A549 (cell line): ENCODE measurements at regions not wholly inside any gene's neighbourhood (a gene's known extent, or its start where the extent isn't known, plus 50 kb on each side); places are given as distances from the start of the nearest gene placed in this dataset.

Experiments
- ATAC-seq, 2 experiments: fragments of 200-7000 bp in 1 of 2; fragments of >200 bp in 1 of 2; cut with Nextera tagmentation in 1 of 2; cut with Tn5 transposase in 1 of 2; 3 replicates each; pipeline versions ENCODE4 v1.8.0 to v1.9.1; 2018 to 2020; ENCODE audit warnings: mild to moderate bottlenecking in 1 of 2, moderate library complexity in 1 of 2
- CTCF ChIA-PET: fragments of 300-600 bp; sonication (Branson Sonifier 250); formaldehyde crosslinking; extraction: SDS; loops from one replicate; lab custom pipeline; 2021; ENCODE audit warnings: antibody characterized with exemption, inconsistent platforms; lab: Yijun Ruan, JAX
- POLR2A ChIA-PET: fragments of 350-600 bp; formaldehyde crosslinking; extraction: SDS; loops from one replicate; lab custom pipeline; 2021; ENCODE audit warnings: antibody characterized with exemption, inconsistent platforms; lab: Yijun Ruan, JAX
- DNase-seq, 2 experiments: peaks; one replicate each; pipeline versions ENCODE4 v3.0.0 to v3.0.0-alpha.2; 2011 to 2016; ENCODE audit warnings: low read depth in 1 of 2, low spot score in 1 of 2
- FAIRE-seq: peaks from 2 replicates; lab custom pipeline; 2011; peaks lifted over from hg19 to GRCh38; lab: Jason Lieb, UNC
- H3K27ac ChIP-seq, 2 experiments: fragments of >200 bp; sonication (Bioruptor Twin); formaldehyde crosslinking; 3 replicates each; pipeline ENCODE4 v1.5.1; 2016 to 2017
- H3K4me1 ChIP-seq: fragments of >200 bp; sonication (Bioruptor Twin); formaldehyde crosslinking; 3 replicates; pipeline ENCODE4 v1.6.1; 2016
- H3K4me2 ChIP-seq: fragments of >200 bp; sonication (Bioruptor Twin); formaldehyde crosslinking; 3 replicates; pipeline ENCODE4 v1.6.1; 2016
- H3K4me3 ChIP-seq: fragments of >200 bp; sonication (Bioruptor Twin); formaldehyde crosslinking; 3 replicates; pipeline ENCODE4 v1.5.1; 2016
- H3K9me3 ChIP-seq: fragments of >200 bp; sonication (Bioruptor Twin); formaldehyde crosslinking; 3 replicates; pipeline ENCODE4 v1.6.1; 2016
- BHLHE40 ChIP-seq: IDR thresholded peaks from 2 replicates; pipeline ENCODE4 v1.6.1; 2012; ENCODE audit warnings: low read depth, low read length, inconsistent platforms
- CBX2 ChIP-seq: fragments of 200-600 bp; sonication (generic); IDR thresholded peaks from 2 replicates; pipeline ENCODE4 v1.6.1; 2016; ENCODE audit warnings: low read depth, mild to moderate bottlenecking, borderline replicate concordance
- CBX8 ChIP-seq: fragments of 200-600 bp; sonication (generic); IDR thresholded peaks from 2 replicates; pipeline ENCODE4 v1.6.1; 2016
- CEBPB ChIP-seq, 2 experiments: fragments of >200 bp in 1 of 2; sonication (Bioruptor Twin) in 1 of 2; formaldehyde crosslinking in 1 of 2; IDR thresholded peaks; 2 replicates each; pipeline ENCODE4 v1.6.1; 2012 to 2016
- CHD4 ChIP-seq: fragments of 200-600 bp; sonication (generic); IDR thresholded peaks from 2 replicates; pipeline ENCODE4 v1.6.1; 2016; ENCODE audit warnings: antibody characterized with exemption, mild to moderate bottlenecking, borderline replicate concordance
- E2F6 ChIP-seq: IDR thresholded peaks from 2 replicates; pipeline ENCODE4 v1.6.1; 2012; ENCODE audit warnings: low read depth, borderline replicate concordance
- EHF ChIP-seq: fragments of 250-450 bp; sonication (Bioruptor Pico); IDR thresholded peaks from 2 replicates; pipeline ENCODE4 v1.5.0; 2020; ENCODE audit warnings: mild to moderate bottlenecking
- ESRRA ChIP-seq: fragments of 150-350 bp; IDR thresholded peaks from 2 replicates; pipeline ENCODE4 v1.6.1; 2014; ENCODE audit warnings: mild to moderate bottlenecking, low read length, borderline replicate concordance
- FOSL2 ChIP-seq, 2 experiments: fragments of 450-650 bp in 1 of 2; fragments of >200 bp in 1 of 2; sonication (Bioruptor Twin) in 1 of 2; formaldehyde crosslinking; IDR thresholded peaks; 2 replicates each; pipeline versions ENCODE4 v1.5.0 to v1.6.1; 2016 to 2020; ENCODE audit warnings: mild to moderate bottlenecking in 1 of 2, moderate library complexity in 1 of 2
- FOXS1 ChIP-seq: fragments of 250-450 bp; sonication (Bioruptor Pico); IDR thresholded peaks from 2 replicates; pipeline ENCODE4 v1.5.0; 2020; ENCODE audit warnings: mild to moderate bottlenecking, moderate library complexity
- HEYL ChIP-seq: fragments of 250-450 bp; sonication (Bioruptor Pico); IDR thresholded peaks from 2 replicates; pipeline ENCODE4 v1.8.0; 2021; ENCODE audit warnings: mild to moderate bottlenecking, moderate library complexity
- HOXB5 ChIP-seq: fragments of 250-450 bp; sonication (Bioruptor Pico); IDR thresholded peaks from 2 replicates; pipeline ENCODE4 v1.5.0; 2020; ENCODE audit warnings: mild to moderate bottlenecking, moderate library complexity
- JUNB ChIP-seq: fragments of >200 bp; sonication (Bioruptor Twin); formaldehyde crosslinking; IDR thresholded peaks from 2 replicates; pipeline ENCODE4 v1.6.1; 2016
- KDM1A ChIP-seq: fragments of 200-600 bp; sonication (generic); IDR thresholded peaks from 2 replicates; pipeline ENCODE4 v1.6.1; 2016; ENCODE audit warnings: low read depth, mild to moderate bottlenecking
- KDM5A ChIP-seq: fragments of 200-600 bp; sonication (generic); IDR thresholded peaks from 2 replicates; pipeline ENCODE4 v1.6.1; 2016; ENCODE audit warnings: antibody characterized with exemption, mild to moderate bottlenecking
- MAX ChIP-seq: IDR thresholded peaks from 2 replicates; pipeline ENCODE4 v1.6.1; 2012
- MAZ ChIP-seq: fragments of 150-350 bp; IDR thresholded peaks from 2 replicates; pipeline ENCODE4 v1.6.1; 2014; ENCODE audit warnings: antibody characterized with exemption, low read depth, low read length, borderline replicate concordance
- MYC ChIP-seq: IDR thresholded peaks from 2 replicates; pipeline ENCODE4 v1.6.1; 2012; ENCODE audit warnings: mild to moderate bottlenecking, inconsistent platforms, low read length, improper control_type of control experiment, borderline replicate concordance
- NFE2L2 ChIP-seq: fragments of 150-350 bp; conservative IDR thresholded peaks from 2 replicates; pipeline ENCODE4 v1.6.1; 2014; ENCODE audit warnings: low read length
- NR3C1 ChIP-seq: fragments of >200 bp; sonication (Bioruptor Twin); formaldehyde crosslinking; IDR thresholded peaks from 3 replicates; pipeline ENCODE4 v1.6.1; 2017
- RAD21 ChIP-seq, 2 experiments: fragments of >200 bp in 1 of 2; sonication (Bioruptor Twin) in 1 of 2; formaldehyde crosslinking in 1 of 2; IDR thresholded peaks in 1 of 2; conservative IDR thresholded peaks in 1 of 2; 2 replicates in 1 of 2; 3 replicates in 1 of 2; pipeline ENCODE4 v1.6.1; 2012 to 2018; ENCODE audit warnings: inconsistent platforms in 1 of 2
- RCOR1 ChIP-seq: fragments of 150-350 bp; IDR thresholded peaks from 2 replicates; pipeline ENCODE4 v1.6.1; 2014; ENCODE audit warnings: antibody characterized with exemption, low read length, low read depth
- RFX5 ChIP-seq: fragments of 450-650 bp; IDR thresholded peaks from 2 replicates; pipeline ENCODE4 v1.7.1; 2014; ENCODE audit warnings: antibody characterized with exemption, mild to moderate bottlenecking, moderate library complexity
- USF2 ChIP-seq: fragments of 450-650 bp; IDR thresholded peaks from 2 replicates; pipeline ENCODE4 v1.6.1; 2014; ENCODE audit warnings: antibody characterized with exemption
- ZNF302 ChIP-seq: fragments of 250-450 bp; sonication (Bioruptor Pico); IDR thresholded peaks from 2 replicates; pipeline ENCODE4 v1.9.0; 2021; ENCODE audit warnings: inconsistent platforms, mild to moderate bottlenecking, moderate library complexity
- WGBS: methylation state at CpG from one replicate; pipeline ENCODE4 v1.1.6; 2017; ENCODE audit errors: missing lambda C conversion rate; 5-methylcytosine and 5-hydroxymethylcytosine counted together

GRCh38 chr5:56461584-56461983 is 228.5 kb upstream of the ANKRD55 start:
- ATAC-seq (no peak), DNase-seq (no peak), FAIRE-seq (no peak)
- Histone ChIP-seq H3K4me3 (no peak overlapping the region), H3K4me1 (peaks cover 34% of the 10 kb centered on the region), H3K4me2 (no peak overlapping the region; the same call in 2 of the 3 replicates), H3K9me3 (no peaks in the 10 kb centered on the region), H3K27ac (no peak overlapping the region)
- ChIA-PET CTCF (interaction anchor here (0.6 kb wide), 1 partner anchor 303 kb away, joined by 3 read pairs; no protein-coding TSS in a partner anchor), POLR2A (no interaction called here)
- TF ChIP-seq MAX, result no peak
- no peak for TF ChIP-seq RFX5
- TF ChIP-seq E2F6, result no peak
- TF ChIP-seq KDM1A, result no peak
- WGBS, result 94% methylated on average over 4 of the region's 4 CpGs

- TF ChIP-seq JUNB, result no peak
- no peak for TF ChIP-seq RCOR1
- no peak for TF ChIP-seq CEBPB (IDR thresholded peaks at IDR 0.05)
- no peak for TF ChIP-seq NR3C1
- no peak for TF ChIP-seq RFX5
- TF ChIP-seq MAZ, result no peak
- no peak for TF ChIP-seq KDM5A
- no peak for TF ChIP-seq ESRRA
- TF ChIP-seq MYC, result no peak
- TF ChIP-seq EHF (CRISPR knock-in tag), result no peak
- no peak for TF ChIP-seq NFE2L2
- TF ChIP-seq ZNF302 (CRISPR knock-in tag), result no peak
- TF ChIP-seq USF2, result no peak
- no peak for TF ChIP-seq FOXS1 (CRISPR knock-in tag)
- TF ChIP-seq HOXB5 (CRISPR knock-in tag), result no peak
- TF ChIP-seq FOSL2 (IDR thresholded peaks at IDR 0.05), result no peak
- no peak for TF ChIP-seq FOSL2 (CRISPR knock-in tag; IDR thresholded peaks at IDR 0.05)
- no peak for TF ChIP-seq BHLHE40
- TF ChIP-seq HEYL (CRISPR knock-in tag), result no peak
- FAIRE-seq (no peak), DNase-seq (no peak), ATAC-seq (peak in 1 of 2 experiments; percentile 45; a peak in 1 of 6 replicates)
- POLR2A ChIA-PET, result no interaction called here
- H3K4me3 ChIP-seq, result no peak overlapping the region
- H3K9me3 ChIP-seq, result no peaks in the 10 kb centered on the region
- CTCF ChIA-PET, result no interaction called here
- peak overlapping the region; percentile 0 to 6; a peak in 2 of 6 replicates for H3K27ac ChIP-seq
- H3K4me1 ChIP-seq, result peaks cover 31% of the 10 kb centered on the region
- WGBS, result 7% methylated on average over 5 of the region's 5 CpGs
- H3K4me2 ChIP-seq, result peak overlapping the region; percentile 56
Measured at GRCh38 chr5:56460681-56461191, 227.6 kb upstream of the ANKRD55 start.

GRCh38 chr5:56460195-56460546 is 227.0 kb upstream of the ANKRD55 start:
- no peak for ATAC-seq
- TF ChIP-seq ZNF302 (CRISPR knock-in tag) (no peak), USF2 (no peak), RAD21 (conservative IDR thresholded peaks at IDR 0.05 in 1 of 2, IDR thresholded peaks at IDR 0.05 in 1 of 2) (no peak), CBX8 (no peak), CHD4 (no peak), FOSL2 (IDR thresholded peaks at IDR 0.05) (no peak), FOSL2 (CRISPR knock-in tag; IDR thresholded peaks at IDR 0.05) (no peak), CBX2 (no peak)
- 77% methylated on average over 2 of the region's 2 CpGs for WGBS
- no peak overlapping the region; a peak in 2 of 6 replicates for H3K27ac ChIP-seq
- H3K9me3 ChIP-seq, result no peaks in the 10 kb centered on the region
- peaks cover 25% of the 10 kb centered on the region for H3K4me1 ChIP-seq
- FAIRE-seq, result no peak
- H3K4me3 ChIP-seq, result no peak overlapping the region
- CTCF ChIA-PET, result no interaction called here
- no peak for DNase-seq
- H3K4me2 ChIP-seq, result peak overlapping the region; percentile 56
- POLR2A ChIA-PET, result no interaction called here
